ENCODE measurements at regions not wholly inside any gene's neighbourhood (a gene's known extent, or its start where the extent isn't known, plus 50 kb on each side); places are given as distances from the start of the nearest gene placed in this dataset.
A peak's percentile ranks its signal among the peaks of the same experiment; 100 is the strongest.

DNA sequence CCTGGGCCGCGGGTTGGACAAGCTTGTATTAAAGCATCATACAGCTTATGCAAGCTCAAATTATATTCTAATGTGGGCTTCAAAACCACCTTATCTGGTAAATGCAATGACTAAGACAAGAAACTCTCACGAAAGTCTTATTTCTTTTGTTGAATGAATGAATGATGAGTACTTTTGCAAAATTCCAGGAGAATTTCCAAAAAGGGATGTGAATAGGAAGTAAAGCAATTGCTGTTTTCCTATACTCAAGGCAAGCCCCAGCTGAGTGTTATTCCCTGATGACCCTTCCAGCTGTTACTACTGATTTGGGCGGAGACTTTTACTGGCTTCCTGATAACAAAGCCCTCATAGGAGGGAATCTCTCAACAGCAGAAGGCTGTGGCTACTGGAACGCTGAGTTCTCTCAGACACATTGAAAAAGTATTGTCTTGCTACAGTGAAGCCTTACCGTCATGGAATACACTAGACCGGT, 162.8 kb downstream of the SREK1 start:
- no peak for DNase-seq

DNA sequence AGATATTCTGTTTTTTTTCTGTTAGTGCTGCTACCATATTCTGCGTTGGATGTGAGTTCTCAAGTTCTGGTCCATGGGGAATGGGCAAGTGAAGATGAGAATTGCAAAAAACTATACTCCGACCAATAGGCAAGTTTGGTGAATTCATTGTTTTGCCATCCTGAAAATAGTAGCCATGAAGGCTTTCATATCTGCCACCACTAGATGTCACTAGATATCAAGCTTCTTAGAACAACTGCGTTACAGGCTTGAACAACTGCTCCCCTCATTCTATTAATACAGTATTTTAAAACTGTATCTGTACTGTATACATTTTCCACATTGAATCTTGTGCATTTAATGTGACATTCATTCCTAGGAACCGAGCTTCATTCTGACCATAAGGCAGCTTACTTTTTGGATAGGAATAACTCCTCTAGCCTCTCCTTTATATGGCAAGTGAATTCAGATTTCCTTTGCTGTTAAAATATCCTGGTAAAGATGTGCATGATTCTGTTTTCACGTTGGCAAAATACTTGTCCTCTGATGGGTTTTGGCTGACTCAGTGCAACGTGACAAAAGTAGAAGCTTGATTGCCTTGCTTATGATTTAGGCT, 163.6 kb downstream of the SREK1 start:
- DNase-seq, result peak; percentile 59 to 63

DNA sequence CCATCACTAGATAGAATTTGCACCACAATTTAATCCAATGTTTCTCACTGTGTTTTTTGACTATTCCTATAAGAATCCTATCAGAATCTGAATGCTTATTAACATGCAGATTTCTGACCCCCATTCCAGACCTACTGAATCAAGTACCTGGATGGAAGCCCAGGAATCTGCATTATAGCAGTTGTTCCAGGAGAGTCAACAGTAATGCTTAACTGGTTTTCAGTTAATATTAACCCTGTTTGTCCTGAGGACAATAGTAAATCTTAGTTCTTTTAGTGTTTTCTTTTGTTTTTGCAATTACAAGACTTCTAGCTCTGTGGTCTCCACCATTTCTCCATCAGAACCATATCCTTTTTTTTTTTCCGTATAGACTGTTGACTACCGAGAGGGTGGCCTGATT, 168.2 kb downstream of the SREK1 start:
- DNase-seq, result no peak

DNA sequence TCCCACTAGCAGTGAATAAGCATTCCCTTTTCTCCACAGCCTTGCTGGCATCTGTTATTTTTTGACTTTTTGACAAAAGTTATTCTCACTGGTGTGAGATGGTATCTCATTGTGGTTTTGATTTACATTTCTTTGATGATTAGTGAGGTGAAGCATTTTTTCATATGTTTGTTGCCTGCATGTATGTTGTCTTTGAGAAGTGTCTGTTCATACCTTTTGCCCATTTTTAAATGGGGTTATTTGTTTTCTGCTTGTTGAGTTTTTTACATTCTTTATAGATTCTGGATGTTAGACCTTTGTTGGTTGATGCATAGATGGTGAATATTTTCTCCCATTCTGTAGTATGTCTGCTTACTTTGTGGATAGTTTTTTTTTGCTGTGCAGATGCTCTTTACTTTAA, 171.7 kb downstream of the SREK1 start:
- no peak for DNase-seq

DNA sequence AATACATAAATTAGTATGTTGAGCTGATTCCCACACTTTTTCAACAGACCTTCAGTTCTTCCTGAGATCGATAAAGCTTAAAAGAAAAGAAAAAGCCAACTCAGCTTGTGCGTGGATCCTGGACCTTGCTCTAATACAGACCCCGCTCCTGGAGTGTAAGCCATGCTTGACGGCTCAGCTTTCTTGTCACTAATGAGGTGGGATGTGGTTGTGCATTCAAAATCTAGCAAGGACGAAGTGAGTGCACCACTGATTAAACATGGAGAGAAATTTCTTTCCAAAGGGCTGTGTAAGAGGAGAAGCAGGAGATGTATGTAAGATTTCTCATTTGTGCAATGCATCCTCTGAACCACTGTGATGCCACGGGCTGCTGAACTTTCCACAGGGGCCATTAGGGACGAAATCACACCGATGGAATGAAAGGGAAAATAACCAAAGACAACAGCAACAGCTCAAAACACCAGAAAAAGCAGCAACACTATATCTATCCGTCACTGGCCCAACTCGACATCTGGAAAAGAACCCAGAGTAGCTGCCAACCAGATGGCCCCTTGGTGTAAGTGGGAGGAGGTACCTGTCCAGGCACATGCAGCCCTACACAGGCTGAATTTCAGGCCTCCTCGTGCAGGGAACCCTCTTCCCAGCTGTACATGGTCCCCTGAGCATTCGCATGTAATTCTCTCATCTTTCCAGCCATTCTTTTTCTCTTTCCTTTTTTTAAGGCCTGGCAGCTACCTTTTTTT, 178.9 kb downstream of the SREK1 start:
- DNase-seq, result no peak

DNA sequence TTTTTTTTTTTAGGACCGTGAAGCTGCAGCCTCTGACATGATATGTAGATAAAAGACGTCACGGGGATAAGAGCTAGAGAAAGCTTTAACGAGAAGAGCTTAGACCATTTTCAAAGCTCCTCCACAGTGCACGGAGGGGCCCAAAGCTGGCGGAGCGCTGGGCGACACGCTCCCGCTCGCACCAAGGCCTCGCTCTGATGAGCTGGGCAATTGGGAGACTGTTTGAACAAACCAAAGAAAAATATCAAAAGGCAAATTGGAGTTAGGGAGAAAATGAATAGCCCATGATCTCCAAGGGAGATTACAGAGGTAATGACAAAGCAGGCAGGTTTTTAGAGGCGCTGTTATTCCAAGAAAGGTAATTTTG, 179.4 kb downstream of the SREK1 start:
- no peak for DNase-seq

DNA sequence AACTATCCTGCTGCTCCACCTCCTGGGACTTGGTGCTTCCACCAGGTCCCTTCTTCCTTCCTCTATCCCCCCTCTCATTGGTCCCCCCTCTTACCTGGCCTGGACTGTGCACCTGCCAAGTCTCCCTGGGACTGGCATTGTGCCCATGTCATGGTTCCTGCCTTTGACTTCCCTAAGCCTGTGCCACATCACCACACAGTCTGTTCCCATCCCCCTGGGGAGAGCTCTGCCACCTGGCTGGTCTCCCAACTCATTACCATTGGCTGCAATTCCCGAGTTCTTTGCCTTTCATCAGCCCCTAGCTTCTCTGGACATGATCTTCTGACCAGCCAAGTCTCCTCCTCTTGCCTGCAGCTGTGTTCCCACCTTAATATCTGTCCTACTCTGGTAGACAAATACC, 180.3 kb downstream of the SREK1 start:
- DNase-seq, result no peak

DNA sequence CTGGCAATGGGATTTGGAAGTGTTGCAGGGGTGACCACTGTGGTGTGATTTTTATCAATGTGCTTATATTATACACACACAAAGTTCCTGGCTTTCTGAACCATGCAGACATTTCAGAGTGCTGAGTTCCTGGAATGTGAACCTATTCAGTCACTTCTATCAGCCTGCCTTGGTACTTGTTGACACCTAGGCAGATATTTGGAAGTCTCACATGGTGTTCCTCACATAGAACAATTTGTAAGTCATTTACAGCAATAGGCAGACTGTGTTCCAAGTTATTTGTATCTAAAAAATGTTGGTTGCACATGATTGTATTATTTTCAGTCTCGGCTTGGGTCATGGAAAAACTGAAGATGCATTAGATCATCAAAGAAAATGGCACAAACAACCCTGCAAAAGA, 182.2 kb downstream of the SREK1 start:
- DNase-seq, result no peak

DNA sequence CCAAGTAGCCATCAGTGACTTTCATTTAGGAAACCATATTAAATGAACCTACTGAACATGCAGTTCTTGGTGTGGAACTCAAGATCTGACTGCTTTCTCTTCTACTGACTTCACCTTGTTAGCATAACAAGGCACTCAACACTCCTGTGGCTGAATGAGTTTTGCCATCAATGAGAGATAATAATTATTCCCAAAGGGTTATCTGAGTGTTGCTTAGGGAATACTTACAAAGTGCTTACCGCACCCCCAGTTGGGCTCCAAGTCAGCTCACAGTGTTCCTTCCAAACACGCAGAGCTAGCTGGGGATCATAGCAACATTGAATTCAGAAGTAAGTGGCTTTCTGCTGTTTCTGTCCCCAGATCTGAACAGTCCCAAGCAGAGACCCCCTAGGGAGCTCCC, 182.9 kb downstream of the SREK1 start:
- no peak for DNase-seq

DNA sequence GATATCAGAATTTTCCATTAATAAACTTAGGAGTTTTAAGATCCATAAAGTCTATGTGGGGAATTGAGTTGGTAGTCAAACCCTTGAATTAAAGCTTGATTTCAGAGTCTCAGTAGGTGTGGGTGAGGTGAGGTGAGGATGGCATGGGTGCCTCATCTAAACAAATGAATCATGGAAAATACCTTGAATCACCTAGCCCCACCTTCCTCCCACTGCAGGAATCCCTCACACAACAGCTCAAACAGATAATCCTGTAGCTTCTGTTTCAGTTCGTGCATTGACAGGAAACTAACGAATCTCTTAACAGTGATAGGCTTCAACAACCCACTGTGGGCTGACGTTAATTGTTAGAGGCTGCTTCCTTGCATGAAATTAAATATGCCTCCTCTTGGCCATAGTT, 185.0 kb downstream of the SREK1 start:
- no peak for DNase-seq

DNA sequence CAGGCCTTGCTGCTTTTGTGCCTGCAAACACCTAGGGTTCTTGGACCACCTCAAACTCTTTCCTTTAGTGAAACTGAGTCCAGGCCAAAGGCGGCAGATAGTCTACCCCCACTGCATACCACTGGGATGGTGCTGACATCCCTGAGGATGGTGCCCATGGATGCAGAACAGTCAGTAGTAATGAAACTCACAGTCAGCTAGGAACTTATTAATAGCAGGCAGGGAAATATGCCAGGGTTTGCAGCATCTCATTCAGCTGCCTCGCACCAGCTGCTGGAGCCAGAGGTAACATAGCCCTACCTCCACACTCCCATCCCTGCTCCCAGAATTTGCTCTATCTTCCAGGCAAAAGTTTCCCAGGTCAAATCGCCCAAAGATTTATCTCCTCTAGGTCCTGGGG, 189.1 kb downstream of the SREK1 start:
- DNase-seq, result no peak

DNA sequence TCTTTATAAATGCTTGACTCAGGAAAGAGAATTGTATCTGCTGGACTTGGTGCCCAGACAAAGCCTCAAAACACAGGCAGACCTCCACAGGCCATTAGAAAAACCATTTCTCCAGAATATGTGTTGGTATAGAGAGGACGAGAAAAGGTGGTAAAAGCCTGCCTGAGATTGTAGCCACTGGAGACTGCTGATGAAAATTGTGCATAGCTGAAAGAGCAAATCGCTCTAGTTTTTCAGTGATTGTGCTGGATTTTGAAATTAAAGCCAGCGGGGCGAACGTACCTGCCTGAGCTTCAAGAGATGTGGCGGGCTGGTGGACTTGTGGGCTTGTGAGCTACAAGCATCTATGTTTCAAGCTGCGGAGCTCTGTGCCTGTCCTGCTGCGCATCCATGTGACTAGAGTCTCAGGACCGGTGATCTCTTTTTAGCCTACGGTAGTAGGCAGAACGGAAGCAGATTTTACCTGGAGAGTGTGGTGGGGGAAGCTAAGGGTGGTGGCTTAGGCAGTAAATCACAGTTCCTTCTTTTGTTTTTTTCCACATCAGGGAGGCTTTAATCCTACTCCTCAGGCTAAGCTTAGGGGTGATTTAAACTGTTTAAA, 193.6 kb downstream of the SREK1 start:
- DNase-seq, result no peak

DNA sequence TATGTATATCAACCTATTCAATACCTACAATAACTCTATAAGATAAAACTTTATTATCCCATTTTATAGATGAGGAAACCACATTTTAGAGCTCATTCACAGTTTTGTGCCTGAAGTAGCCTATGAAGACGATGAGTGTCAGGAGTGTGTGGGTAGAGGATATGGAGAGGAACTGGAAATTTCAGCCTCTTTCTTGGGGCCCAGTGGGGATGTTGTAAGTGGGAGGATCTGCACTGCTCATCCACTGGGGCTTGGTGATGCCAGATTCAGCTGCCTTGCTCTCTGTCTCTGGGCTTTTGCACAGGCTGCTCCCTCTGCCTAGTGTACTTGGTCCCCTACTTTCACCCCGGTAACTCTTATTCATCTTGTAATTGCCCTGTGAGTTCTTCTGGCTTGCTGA, 194.7 kb downstream of the SREK1 start:
- no peak for DNase-seq

DNA sequence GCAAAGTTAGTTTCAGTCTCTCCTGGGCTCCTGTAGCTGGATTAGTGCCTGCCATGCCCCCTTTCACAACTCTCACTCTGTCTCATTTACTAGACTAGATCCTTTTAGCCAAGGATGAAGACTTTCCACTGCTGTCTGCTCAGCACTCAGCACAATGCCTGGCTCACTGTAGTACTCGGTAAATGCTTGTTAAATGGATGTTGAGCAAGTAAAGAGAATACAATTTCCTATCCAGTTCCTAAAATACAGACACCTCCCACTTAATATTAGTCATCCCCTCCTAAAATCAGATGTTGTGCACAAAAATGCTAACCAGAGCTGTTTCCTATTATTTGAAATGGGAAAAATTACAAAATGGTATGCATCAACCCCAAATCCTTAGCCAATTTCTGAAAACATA, 195.8 kb downstream of the SREK1 start:
- no peak for DNase-seq

DNA sequence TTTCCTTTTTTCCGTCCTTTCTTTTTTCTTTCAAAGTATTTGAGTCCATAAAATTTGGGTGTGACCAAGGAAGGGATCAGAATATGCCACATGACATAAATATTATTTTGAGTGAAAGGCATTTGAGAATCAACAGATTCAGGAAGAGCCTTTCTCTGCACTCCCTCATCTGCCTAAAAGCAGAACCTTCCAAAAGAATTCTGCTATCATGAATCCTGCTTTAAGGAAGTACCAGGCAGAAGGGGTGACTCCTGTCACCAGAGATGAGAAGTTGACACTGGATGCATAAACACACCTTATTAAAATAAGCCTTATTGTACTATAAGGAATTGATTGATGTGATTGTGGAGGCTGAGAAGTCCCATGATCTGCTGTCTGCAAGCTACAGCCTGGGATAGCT, 196.7 kb downstream of the SREK1 start:
- DNase-seq, result no peak

DNA sequence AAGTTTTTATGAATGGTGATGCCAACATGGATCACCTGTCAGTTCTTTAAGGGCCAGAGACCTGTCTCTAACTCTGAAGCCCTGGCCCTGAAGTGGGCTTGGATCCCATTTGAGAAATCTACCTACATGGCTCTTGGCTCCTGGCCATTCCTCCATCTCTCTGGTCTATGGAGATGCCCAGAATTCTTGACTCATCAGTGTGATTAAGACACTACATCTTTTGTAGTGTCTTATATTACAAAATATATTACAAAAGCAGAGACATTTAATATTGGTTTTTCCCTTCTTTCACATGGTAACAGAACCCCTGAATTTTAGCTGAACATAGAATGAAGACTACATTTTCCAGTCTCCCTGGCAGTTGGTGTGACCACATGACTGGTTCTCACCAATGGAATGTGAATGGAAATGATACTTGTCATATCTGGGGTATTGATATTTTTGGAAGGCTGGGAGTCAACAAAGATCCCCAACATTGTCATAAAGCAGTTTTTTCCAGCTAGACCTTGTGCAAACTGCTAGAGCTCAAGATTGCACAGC, 198.3 kb downstream of the SREK1 start:
- DNase-seq, result no peak

DNA sequence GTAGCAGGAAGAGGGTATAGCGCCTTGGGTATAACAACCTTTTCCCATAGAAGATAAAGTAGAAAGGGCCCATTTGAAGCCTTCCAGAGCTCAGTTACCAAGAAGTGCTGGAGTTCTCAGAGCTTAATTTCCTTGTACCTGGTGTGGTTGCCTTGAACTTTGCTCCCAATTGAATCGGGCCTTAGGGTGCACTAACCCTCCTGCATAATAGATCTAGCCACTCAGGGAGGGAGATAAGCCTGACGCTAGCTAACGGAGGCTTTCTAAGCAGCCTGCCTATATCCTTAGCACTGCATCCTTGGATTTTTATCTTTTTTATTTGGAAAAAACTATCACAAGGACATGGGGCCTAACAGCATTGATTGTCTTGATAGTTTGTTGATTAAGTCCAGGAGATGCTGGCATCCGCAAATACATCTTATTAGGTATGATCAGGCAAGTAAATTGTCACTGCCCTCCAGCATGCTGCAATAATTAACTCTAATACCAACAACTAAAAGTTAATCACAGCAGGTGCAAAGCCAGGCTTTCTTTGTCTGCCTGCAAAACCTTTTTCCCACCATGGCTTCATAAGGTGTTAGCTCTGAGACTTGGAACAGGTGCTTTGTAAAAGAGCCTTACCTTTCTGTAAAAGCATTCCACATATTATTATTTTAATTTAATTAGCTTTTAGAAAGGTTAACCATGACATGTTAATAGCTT, 199.4 kb downstream of the SREK1 start:
- no peak for DNase-seq

DNA sequence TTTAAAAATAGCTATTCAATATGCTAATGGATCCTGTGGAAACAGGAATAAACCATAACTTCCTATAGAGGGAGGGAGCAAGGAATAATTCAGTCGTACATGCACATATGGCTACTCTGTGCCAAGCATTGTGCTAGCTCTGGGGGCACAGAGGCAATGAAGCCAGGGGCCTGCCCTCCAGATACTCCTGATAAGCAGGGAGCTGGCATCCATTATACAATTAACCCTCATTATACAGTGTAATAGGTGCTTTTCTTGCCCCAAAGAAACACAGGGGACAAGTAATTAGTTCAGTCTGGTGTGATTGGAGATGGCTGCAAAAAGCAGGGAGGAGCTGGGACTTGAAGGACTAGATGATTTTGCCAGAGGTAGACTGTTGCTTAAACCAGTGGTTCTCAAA, 200.4 kb downstream of the SREK1 start:
- no peak for DNase-seq

DNA sequence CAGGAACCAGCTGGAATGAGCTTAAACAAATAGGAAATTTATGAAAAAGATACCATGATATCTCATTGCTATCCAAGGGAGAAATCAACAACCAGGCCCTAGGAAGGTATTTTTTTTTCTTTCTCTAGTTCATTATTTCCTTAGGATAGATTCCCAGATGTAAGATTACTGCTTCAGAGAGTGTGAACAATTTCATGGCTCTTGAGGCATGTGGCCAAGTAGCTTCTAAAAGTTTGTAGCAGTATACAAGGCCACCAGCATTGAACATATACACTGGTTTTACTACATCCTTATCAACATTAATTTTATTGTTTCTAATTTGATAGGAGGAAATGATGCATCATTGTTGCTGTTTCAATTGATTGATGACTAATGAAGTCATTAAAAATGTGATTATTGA, 201.2 kb downstream of the SREK1 start:
- no peak for DNase-seq

DNA sequence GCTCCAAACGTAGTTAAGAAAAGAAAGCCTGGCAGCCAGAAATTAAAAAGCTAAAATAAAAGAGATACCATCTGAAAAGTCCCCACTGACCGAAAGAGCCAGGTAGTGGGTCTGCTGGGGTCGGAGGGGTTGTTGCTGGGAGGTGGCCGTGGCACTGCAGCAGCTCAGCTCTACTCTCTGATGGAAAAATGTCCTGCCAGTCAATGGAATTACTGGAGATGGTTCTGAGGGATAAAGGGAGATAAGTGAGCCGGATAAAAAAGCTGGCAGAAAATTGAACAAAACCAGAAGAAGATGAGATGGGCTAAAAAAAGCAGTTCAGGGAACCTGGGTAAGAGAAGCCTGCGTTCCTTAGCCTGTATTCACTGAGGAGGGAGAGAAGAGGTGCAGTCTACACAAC, 202.8 kb downstream of the SREK1 start:
- no peak for DNase-seq

DNA sequence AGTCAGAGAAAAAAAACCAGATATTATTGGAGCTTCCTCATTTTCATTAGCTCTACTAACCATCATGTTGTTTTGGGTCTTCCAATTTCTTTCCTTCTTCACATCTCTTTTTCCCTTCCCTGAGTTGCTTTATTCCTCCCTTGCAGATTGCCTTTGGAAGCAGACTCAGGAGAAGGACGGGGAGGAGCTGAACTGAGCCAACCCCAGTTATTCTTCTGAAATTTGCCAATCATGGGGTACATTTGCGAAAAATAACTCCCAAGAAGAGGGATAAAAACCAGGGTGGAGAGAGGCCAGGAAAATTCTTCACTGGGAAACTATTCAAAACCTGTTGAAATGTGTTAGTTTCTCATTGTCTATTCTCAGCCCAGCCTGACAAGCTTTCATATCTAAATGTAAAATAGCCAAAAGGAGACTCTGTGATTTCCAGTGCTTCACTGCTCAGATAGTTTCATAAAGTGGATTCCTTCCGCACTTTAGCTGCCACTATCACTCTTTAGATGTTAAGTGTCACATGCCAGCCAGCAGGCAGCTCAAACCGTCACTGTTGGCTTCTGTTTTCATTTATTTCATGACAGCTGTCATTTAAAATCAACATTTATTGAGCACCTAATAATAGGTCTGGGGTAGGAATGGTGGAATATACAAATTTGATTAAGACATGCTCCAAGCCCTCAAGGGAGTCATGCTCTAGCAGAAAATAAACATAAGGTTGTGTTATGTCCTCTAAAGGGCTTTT, 204.5 kb downstream of the SREK1 start:
- DNase-seq, result no peak

DNA sequence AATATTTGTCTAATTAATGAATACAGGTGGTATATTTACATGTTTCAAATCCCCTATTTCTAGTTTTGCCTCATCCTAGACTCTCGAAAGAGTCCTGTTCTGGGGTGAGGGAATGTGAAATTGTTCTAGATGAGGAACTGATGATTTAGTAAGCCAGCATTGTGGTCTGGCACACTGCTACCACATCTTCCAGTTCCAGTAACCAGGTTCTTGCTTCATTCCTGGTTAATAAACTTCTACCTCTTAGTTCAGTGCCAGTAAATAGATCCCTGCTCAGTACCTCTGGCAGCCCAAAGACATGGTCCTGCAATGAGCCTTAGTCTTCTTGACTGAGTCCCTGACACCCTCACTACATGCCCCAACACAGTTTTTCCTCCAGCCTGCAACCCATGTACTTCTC, 207.7 kb downstream of the SREK1 start:
- DNase-seq, result no peak

DNA sequence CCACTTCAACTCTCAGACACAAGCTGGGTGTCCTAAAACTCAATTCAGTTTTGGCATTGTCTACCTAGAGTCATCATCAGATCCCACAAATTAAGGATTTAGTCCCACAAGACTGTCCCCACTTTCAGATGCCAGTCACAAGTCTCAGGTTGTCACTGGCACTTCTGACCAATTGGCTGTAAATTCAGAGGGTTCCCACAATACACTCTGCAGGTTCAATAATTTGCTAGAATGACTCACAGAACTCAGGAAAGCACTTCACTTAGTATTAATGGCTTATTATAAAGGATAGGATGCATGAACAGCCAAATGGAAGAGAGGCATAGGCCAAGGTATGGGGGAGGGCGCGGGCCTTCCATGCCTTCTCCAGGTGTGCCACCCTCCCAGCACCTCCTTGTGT, 209.1 kb downstream of the SREK1 start:
- no peak for DNase-seq

Measured in AML-193 (cell line).